GM12874 (cell line): ENCODE measurements at regions not wholly inside any gene's neighbourhood (a gene's known extent, or its start where the extent isn't known, plus 50 kb on each side); places are given as distances from the start of the nearest gene placed in this dataset.

ENCODE experiments used
- TF ChIP-seq, protein P1 (sequence below): IDR thresholded peaks from 2 replicates; pipeline ENCODE4 v1.5.1; 2011; ENCODE audit warnings: low read depth, mild to moderate bottlenecking, control low read depth, low read length, moderate library complexity; ENCODE audit not compliant: insufficient read depth

DNA sequence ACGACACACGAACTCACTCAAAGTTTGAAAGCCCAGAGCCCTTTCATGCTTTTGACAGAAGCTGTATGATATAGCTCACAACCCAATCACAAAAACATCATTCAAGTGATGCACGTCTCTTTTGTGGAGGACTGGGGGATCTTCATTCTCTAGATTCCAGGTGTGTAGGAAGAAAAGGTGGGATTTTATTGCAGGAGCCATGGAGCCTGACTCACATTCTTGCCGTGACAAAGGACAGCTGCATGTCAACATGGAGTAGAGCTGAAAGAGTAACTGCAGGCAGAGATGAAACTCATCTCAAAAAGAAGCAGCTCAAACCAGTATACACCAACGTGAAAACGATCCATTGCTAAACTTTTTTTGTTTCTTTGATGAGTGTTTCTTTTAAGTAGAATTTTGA lies 50.9 kb upstream of the PDE1A start:
- TF ChIP-seq, protein P1, sequence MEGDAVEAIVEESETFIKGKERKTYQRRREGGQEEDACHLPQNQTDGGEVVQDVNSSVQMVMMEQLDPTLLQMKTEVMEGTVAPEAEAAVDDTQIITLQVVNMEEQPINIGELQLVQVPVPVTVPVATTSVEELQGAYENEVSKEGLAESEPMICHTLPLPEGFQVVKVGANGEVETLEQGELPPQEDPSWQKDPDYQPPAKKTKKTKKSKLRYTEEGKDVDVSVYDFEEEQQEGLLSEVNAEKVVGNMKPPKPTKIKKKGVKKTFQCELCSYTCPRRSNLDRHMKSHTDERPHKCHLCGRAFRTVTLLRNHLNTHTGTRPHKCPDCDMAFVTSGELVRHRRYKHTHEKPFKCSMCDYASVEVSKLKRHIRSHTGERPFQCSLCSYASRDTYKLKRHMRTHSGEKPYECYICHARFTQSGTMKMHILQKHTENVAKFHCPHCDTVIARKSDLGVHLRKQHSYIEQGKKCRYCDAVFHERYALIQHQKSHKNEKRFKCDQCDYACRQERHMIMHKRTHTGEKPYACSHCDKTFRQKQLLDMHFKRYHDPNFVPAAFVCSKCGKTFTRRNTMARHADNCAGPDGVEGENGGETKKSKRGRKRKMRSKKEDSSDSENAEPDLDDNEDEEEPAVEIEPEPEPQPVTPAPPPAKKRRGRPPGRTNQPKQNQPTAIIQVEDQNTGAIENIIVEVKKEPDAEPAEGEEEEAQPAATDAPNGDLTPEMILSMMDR = no peak

GRCh38 chr2:182481676-182482075 lies 54.8 kb upstream of the PDE1A start:
- TF ChIP-seq, protein P1 = no peak

GRCh38 chr2:182482511-182482910 lies 55.7 kb upstream of the PDE1A start:
- TF ChIP-seq, protein P1 = no peak

- TF ChIP-seq, protein P1 = no peak
Observed at GRCh38 chr2:182496596-182496995, 69.8 kb upstream of the PDE1A start.

GRCh38 chr2:182499706-182500470 lies 73.1 kb upstream of the PDE1A start:
- TF ChIP-seq, protein P1 = no peak

GRCh38 chr2:182503886-182504285 lies 77.0 kb upstream of the PDE1A start:
- TF ChIP-seq, protein P1 = no peak

DNA sequence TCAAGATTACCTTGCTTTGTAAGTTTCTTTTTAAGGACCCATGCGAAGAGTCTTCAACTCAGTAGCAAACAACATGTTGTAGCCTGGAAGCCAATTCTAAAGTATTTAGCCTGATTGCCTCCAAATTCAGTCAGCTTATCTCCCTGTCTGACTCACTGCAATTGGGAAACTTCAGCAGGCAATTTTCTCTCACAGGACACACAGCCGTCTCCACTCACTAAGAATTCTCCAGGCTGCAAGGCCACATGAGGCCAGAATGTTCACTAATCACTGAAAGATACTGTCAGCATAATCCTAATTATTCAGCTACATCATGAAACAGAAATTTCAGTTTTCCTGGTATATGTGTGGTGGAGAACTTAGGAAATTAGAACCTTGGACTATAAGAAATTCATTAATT lies 78.1 kb upstream of the PDE1A start:
- TF ChIP-seq, protein P1 = no peak
